Activated CD8-positive, alpha-beta T cell treated with anti-CD3 and anti-CD28 coated beads for 36 hours (primary cell): ENCODE measurements at regions not wholly inside any gene's neighbourhood (a gene's known extent, or its start where the extent isn't known, plus 50 kb on each side); places are given as distances from the start of the nearest gene placed in this dataset. TPM values are rescaled to one million over a fixed set of nuclear protein-coding genes. Genes with fewer than 3 reads are reported as not detected.

Experiments used
- microRNA-seq: library from miRNA; unstranded; fragments of <30 nt; microRNA quantifications from one replicate; pipeline ENCODE4 v1.2.0, GENCODE V29; 2022; ENCODE audit warnings: borderline microRNAs expressed, borderline replicate concordance

Small RNAs in the stretch of these regions (microRNA-seq; reads per million reads assigned to microRNA genes)
- gene MIR1202, result not detected
